Keratinocyte (primary cell): ENCODE measurements at regions not wholly inside any gene's neighbourhood (a gene's known extent, or its start where the extent isn't known, plus 50 kb on each side); places are given as distances from the start of the nearest gene placed in this dataset.

Experiments used
- DNase-seq: peaks from one replicate; pipeline ENCODE4 v3.0.0-alpha.2; 2011; ENCODE audit warnings: low read depth, missing footprints, low spot score
- FAIRE-seq: peaks from 2 replicates; lab custom pipeline; 2011; peaks lifted over from hg19 to GRCh38; lab: Jason Lieb, UNC
- H2AFZ ChIP-seq: 2 replicates; pipeline ENCODE4 v1.6.0; 2012; ENCODE audit warnings: low read length, control low read depth, inconsistent platforms; ENCODE audit not compliant: control insufficient read depth
- H3K27ac ChIP-seq: 2 replicates; pipeline ENCODE4 v1.5.1; 2011; ENCODE audit warnings: low read length; ENCODE audit not compliant: control insufficient read depth, insufficient read depth
- H3K27me3 ChIP-seq: 3 replicates; pipeline ENCODE4 v1.6.0; 2011; ENCODE audit warnings: low read length; ENCODE audit not compliant: control insufficient read depth, insufficient read depth; ENCODE audit errors: extremely low read depth
- H3K36me3 ChIP-seq, 2 experiments: 2 replicates in 1 of 2; 3 replicates in 1 of 2; pipeline ENCODE4 v1.5.1; 2011; ENCODE audit warnings: low read length in 2 of 2, mild to moderate bottlenecking in 1 of 2; ENCODE audit not compliant: control insufficient read depth in 2 of 2, insufficient read depth in 2 of 2; ENCODE audit errors: extremely low read depth in 1 of 2
- H3K4me1 ChIP-seq: 3 replicates; pipeline ENCODE4 v1.5.1; 2011; ENCODE audit warnings: low read length; ENCODE audit not compliant: control insufficient read depth, insufficient read depth; ENCODE audit errors: extremely low read depth
- H3K4me2 ChIP-seq: 3 replicates; pipeline ENCODE4 v1.6.0; 2011; ENCODE audit warnings: low read depth, low read length; ENCODE audit not compliant: control insufficient read depth, insufficient read depth; ENCODE audit errors: extremely low read depth
- H3K4me3 ChIP-seq, 3 experiments: fragments of 200-600 bp in 1 of 3; sonication (generic) in 1 of 3; 2 replicates in 2 of 3; 3 replicates in 1 of 3; pipeline ENCODE4 v1.5.1; 2011 to 2016; ENCODE audit warnings: low read length in 3 of 3, mild to moderate bottlenecking in 3 of 3, control low read depth in 2 of 3, inconsistent platforms in 1 of 3, low read depth in 1 of 3, mixed read lengths in 1 of 3, mixed run types in 1 of 3, moderate library complexity in 1 of 3; ENCODE audit not compliant: control insufficient read depth in 2 of 3, insufficient read depth in 2 of 3; ENCODE audit errors: extremely low read depth in 1 of 3
- H3K79me2 ChIP-seq: 2 replicates; pipeline ENCODE4 v1.6.0; 2012; ENCODE audit warnings: low read length; ENCODE audit not compliant: control insufficient read depth, insufficient read depth
- H3K9ac ChIP-seq: 3 replicates; pipeline ENCODE4 v1.6.0; 2011; ENCODE audit warnings: low read length; ENCODE audit not compliant: control insufficient read depth, insufficient read depth; ENCODE audit errors: extremely low read depth
- H3K9me1 ChIP-seq: 3 replicates; pipeline ENCODE4 v1.6.0; 2011; ENCODE audit warnings: low read length; ENCODE audit not compliant: control insufficient read depth, insufficient read depth; ENCODE audit errors: extremely low read depth
- H3K9me3 ChIP-seq: 2 replicates; pipeline ENCODE4 v1.5.1; 2012; ENCODE audit warnings: low read depth, low read length; ENCODE audit not compliant: control insufficient read depth
- H4K20me1 ChIP-seq: 3 replicates; pipeline ENCODE4 v1.6.0; 2011; ENCODE audit warnings: low read length; ENCODE audit not compliant: control insufficient read depth, insufficient read depth; ENCODE audit errors: extremely low read depth
- EZH2 ChIP-seq: IDR thresholded peaks from one replicate; pipeline ENCODE4 v1.6.1; 2012; ENCODE audit warnings: inconsistent platforms, mild to moderate bottlenecking, low read length, moderate library complexity
- dilution Hi-C: fragments of 300-500 bp; cut with MboI; formaldehyde crosslinking; loops from one replicate; pipeline ENCODE4 v1.7.0; 2020; ENCODE audit warnings: low sequenced_read_pairs; ENCODE audit not compliant: extremely low pct_ligation_motif_present
- TF ChIP-seq, protein P1 (sequence below), 3 experiments: IDR thresholded peaks in 1 of 3; conservative IDR thresholded peaks in 1 of 3; optimal IDR thresholded peaks in 1 of 3; 2 replicates in 2 of 3; 3 replicates in 1 of 3; pipeline versions ENCODE3 to v1.5.1; 2011; ENCODE audit warnings: low read length in 3 of 3, mild to moderate bottlenecking in 3 of 3, moderate library complexity in 2 of 3, control low read depth in 1 of 3, inconsistent platforms in 1 of 3; ENCODE audit not compliant: insufficient read depth in 2 of 3; ENCODE audit errors: extremely low read depth in 1 of 3

- Histone ChIP-seq H3K4me1 (no peaks in the 10 kb centered on the region), H3K9ac (no peak overlapping the region), H3K27me3 (no peaks in the 10 kb centered on the region), H3K9me1 (no peaks in the 10 kb centered on the region), H3K36me3 (no peaks in the 10 kb centered on the region), H3K4me3 (no peak overlapping the region), H3K9me3 (peaks cover 3% of the 10 kb centered on the region), H3K4me2 (no peak overlapping the region), H3K27ac (no peak overlapping the region), H4K20me1 (peaks cover 3% of the 10 kb centered on the region), H3K79me2 (no peaks in the 10 kb centered on the region), H2AFZ (no peak overlapping the region)
- no peak for DNase-seq
- no peak for FAIRE-seq
- dilution Hi-C loops: no loop called here
- TF ChIP-seq, protein P1, sequence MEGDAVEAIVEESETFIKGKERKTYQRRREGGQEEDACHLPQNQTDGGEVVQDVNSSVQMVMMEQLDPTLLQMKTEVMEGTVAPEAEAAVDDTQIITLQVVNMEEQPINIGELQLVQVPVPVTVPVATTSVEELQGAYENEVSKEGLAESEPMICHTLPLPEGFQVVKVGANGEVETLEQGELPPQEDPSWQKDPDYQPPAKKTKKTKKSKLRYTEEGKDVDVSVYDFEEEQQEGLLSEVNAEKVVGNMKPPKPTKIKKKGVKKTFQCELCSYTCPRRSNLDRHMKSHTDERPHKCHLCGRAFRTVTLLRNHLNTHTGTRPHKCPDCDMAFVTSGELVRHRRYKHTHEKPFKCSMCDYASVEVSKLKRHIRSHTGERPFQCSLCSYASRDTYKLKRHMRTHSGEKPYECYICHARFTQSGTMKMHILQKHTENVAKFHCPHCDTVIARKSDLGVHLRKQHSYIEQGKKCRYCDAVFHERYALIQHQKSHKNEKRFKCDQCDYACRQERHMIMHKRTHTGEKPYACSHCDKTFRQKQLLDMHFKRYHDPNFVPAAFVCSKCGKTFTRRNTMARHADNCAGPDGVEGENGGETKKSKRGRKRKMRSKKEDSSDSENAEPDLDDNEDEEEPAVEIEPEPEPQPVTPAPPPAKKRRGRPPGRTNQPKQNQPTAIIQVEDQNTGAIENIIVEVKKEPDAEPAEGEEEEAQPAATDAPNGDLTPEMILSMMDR (optimal IDR thresholded peaks at IDR 0.05 in 1 of 3, IDR thresholded peaks at IDR 0.05 in 1 of 3, conservative IDR thresholded peaks at IDR 0.05 in 1 of 3; ENCODE audit: extremely low read depth in 1 of 3, insufficient read depth in 2 of 3, low read length in 3 of 3): no peak
- no peak for TF ChIP-seq EZH2
These were observed 229.5 kb upstream of the ASIC2 start for GRCh38 chr17:33522623-33523022.

DNA sequence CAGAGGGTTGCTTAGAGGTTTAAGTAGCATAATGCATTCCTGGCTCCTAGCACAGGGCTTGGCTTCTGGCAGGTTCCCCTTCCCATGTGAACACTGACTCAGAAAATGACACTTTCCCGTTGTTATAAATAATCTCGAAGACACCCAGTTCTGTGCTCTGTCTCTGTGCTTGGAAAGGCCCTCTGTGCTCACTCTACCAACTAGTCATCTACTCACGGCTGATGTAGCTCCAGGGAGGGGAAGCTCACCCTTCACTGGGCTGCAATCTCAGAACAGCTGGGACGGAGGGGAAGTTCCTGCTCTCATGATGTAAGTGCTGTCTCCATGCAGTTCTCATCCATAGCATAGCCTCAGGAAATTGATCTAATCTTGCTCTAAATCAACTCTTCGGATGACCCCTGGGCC lies 230.5 kb upstream of the ASIC2 start:
- Histone ChIP-seq H2AFZ (no peak overlapping the region), H3K79me2 (no peaks in the 10 kb centered on the region), H3K9ac (no peak overlapping the region), H3K4me1 (no peaks in the 10 kb centered on the region), H3K4me2 (no peak overlapping the region), H3K9me1 (no peaks in the 10 kb centered on the region), H3K36me3 (no peaks in the 10 kb centered on the region), H3K4me3 (no peak overlapping the region), H4K20me1 (no peaks in the 10 kb centered on the region), H3K27ac (no peak overlapping the region), H3K27me3 (no peaks in the 10 kb centered on the region), H3K9me3 (peaks cover 3% of the 10 kb centered on the region)
- dilution Hi-C loops: no loop called here
- DNase-seq (no peak), FAIRE-seq (no peak)
- TF ChIP-seq, protein P1 (optimal IDR thresholded peaks at IDR 0.05 in 1 of 3, IDR thresholded peaks at IDR 0.05 in 1 of 3, conservative IDR thresholded peaks at IDR 0.05 in 1 of 3; ENCODE audit: extremely low read depth in 1 of 3, insufficient read depth in 2 of 3, low read length in 3 of 3): no peak
- no peak for TF ChIP-seq EZH2
